NOMO-1 treated with dmso at 0.1 percent for 144 hours (cell line): ENCODE measurements at regions not wholly inside any gene's neighbourhood (a gene's known extent, or its start where the extent isn't known, plus 50 kb on each side); places are given as distances from the start of the nearest gene placed in this dataset.
"Not testable (repeated sequence)": the region's sequence is repeated elsewhere in the genome, so short reads cannot be mapped to it uniquely, and the experiment has no call there.

Source experiments
- DNase-seq: peaks from one replicate; lab custom pipeline; 2025; ENCODE audit not compliant: unreplicated experiment; lab: John Stamatoyannopoulos, UW

- DNase-seq, result no peak
Observed at GRCh38 chr12:114504311-114504710, 98.4 kb upstream of the TBX5 start.

- no peak for DNase-seq
Observed at GRCh38 chr12:114501474-114501807, 95.5 kb upstream of the TBX5 start.

GRCh38 chr12:114500775-114501473, 95.0 kb upstream of the TBX5 start:
- no peak for DNase-seq

- DNase-seq, result no peak
Observed at GRCh38 chr12:114500131-114500530, 94.2 kb upstream of the TBX5 start.

- no peak for DNase-seq
Observed at GRCh38 chr12:114499338-114499737, 93.4 kb upstream of the TBX5 start.

- no peak for DNase-seq
Observed at GRCh38 chr12:114491916-114492315, 86.0 kb upstream of the TBX5 start.

GRCh38 chr12:114484822-114485459, 79.0 kb upstream of the TBX5 start:
- DNase-seq, result not testable (repeated sequence)

GRCh38 chr12:114483996-114484395, 78.1 kb upstream of the TBX5 start:
- no peak for DNase-seq

GRCh38 chr12:114481200-114481535, 75.2 kb upstream of the TBX5 start:
- no peak for DNase-seq

- no peak for DNase-seq
Observed at GRCh38 chr12:114480337-114481199, 74.6 kb upstream of the TBX5 start.

- DNase-seq, result no peak
Observed at GRCh38 chr12:114479831-114480230, 73.9 kb upstream of the TBX5 start.

- DNase-seq, result no peak
Observed at GRCh38 chr12:114478865-114479264, 72.9 kb upstream of the TBX5 start.

- no peak for DNase-seq
Observed at GRCh38 chr12:114477989-114478395, 72.0 kb upstream of the TBX5 start.

- no peak for DNase-seq
Observed at GRCh38 chr12:114476159-114476558, 70.2 kb upstream of the TBX5 start.

- DNase-seq, result no peak
Observed at GRCh38 chr12:114473717-114474116, 67.8 kb upstream of the TBX5 start.

GRCh38 chr12:114473018-114473417, 67.1 kb upstream of the TBX5 start:
- DNase-seq, result no peak

GRCh38 chr12:114457620-114458019, 51.7 kb upstream of the TBX5 start:
- no peak for DNase-seq
